Cardiac septum (tissue), 1 donor: ENCODE measurements at regions not wholly inside any gene's neighbourhood (a gene's known extent, or its start where the extent isn't known, plus 50 kb on each side); places are given as distances from the start of the nearest gene placed in this dataset.

Experiments used
- DNase-seq: peaks from one replicate; pipeline ENCODE4 v3.0.0-alpha.2; 2020; ENCODE audit warnings: low spot score
- intact Hi-C: fragments of 100-400 bp; cut with DNase I; formaldehyde crosslinking; loops from one replicate; pipeline ENCODE4 v1.14.0; 2022
- donor health status: DM: no; HTN: no; CAD: no.

DNA sequence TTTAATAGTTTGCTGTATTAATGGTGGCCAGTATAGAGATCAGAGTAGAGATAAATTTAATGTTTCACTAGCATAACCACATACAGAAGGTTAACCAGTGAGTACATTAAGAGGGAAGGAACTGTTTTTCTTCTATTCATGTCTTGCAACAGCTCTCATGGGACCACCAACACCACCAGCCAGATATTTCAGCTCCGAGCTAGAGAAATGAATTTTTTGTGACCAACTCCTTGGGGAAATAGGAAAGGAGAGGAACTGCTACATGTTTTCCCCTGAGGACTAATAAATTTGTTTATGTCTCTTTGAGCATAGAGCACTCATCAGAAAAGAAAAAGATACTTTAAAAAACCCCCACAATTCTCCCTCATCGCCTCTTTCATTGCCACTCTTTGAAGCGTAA, 247.5 kb downstream of the MBNL1 start:
- intact Hi-C loops: no loop called here
- DNase-seq: no peak

DNA sequence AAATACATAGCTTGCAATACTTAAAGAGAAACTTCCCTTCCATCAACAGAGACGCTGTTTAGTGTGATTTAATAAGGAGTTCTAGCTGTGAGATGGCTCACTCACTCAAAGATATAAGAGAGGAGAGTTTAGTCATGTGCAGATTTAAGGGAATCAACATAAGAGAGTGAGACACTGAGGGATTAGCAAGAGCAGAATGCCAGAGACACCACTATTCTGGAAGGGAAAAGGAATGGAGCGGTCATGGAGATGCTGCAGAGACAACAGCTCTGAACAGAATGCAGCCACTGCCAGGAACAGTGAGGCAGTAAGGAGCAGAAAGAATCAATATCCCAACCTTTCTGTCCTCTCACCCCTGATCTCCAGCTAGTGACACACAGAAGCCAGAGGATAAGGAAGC, 248.8 kb downstream of the MBNL1 start:
- no peak for DNase-seq
- intact Hi-C loops: no loop called here

DNA sequence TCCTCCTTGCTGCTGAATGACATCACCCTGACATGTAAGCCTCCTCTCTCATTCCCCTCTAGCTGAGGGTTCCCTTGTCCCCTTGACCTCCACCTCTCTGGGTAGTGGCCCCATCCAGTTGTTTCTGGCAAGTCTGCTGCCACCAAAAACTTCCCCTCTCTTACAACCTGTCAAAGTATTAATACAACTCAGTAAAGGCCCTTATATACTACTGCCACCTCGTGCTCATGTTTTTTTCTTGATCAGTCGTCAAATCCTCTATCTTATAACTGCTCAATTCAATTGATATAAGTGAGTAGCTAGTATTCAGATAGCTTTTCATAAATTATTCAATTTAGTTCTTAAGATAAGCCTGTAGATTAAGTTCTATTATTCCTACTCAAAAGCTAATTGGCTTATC, 249.6 kb downstream of the MBNL1 start:
- intact Hi-C loops: no loop called here

DNA sequence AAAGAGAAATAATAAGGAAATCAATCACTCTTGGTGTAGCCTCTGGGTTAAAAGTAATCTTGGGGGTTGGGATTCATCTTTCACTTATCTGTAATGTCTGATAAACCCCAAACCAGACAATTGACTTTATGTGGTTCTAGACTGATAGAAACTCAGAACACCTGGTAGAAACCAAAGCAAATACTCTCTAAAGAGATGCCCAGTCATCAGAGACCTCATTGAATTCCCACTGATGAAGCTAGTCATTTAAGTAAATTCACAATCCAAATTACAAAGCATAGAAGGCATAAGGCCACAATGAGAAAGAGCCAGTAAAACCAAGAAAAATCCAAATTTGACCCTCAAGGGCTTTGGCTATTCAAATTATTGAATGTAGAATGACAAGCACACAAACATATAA, 250.6 kb downstream of the MBNL1 start:
- DNase-seq: no peak
- intact Hi-C loops: no loop called here

More for the DNA sequence above, 249.6 kb downstream of the MBNL1 start:
- no peak for DNase-seq

DNA sequence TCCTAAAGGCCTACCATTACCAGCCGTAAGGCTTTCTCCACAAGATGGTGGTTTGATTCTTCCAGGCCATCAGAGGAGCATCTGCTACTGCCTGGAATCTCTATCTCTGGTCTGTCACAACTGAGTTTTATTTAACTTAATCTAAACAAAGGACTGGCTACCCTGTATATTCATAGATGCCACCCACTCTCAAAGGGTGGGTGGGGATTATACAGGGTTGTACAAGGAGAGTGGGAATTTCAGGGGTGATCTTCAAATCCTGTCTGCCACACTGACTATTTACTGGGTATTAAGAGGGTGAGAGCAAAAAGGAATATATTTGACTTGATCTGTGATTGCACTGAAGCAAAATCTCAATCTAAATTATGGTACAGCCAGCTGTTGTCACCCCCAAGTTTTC, 253.3 kb downstream of the MBNL1 start:
- DNase-seq: no peak
- intact Hi-C loops: loop anchor here (5.0 kb wide), 1 partner anchor 50 kb away; no protein-coding TSS in a partner anchor

DNA sequence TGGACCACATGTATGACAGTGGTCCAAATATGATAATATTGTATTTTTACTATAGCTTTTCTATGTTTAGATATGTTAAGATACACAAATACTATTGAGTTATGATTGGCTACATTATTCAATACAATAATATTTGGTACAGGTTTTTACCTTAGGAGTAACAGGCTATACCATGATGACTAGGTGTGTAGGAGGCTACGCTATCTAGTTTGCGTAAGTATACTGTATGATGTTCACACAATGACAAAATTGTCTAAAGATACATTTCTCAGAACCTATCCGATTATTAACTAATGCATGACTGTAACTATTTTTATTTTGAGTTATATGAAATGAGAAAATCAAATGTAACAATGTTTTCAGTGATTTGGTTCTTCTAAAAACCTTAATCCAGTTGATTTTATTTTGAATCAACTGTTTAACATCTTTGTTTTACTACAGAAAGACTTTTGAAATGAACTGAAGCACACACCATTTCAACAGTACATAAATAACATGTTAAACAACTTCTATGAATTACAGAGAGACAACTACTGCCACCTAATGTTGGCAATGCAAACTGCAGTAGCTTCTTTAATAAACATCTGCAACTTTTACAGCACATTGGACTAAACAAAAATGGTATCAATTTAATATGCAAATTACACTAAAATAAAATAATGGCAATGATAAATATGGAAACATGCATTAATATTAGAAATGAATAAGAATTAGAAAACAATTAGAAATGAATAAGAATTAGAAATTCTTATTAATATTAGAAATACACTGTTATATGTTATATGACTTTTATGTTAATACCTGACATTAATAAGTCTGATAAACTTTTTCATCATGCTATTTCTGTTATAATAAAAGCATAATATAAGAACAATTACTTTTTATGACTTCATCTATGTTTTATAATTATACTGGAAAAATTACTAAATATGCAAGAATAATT, 255.7 kb downstream of the MBNL1 start:
- DNase-seq: no peak
- intact Hi-C loops: loop anchor here (5.0 kb wide), 1 partner anchor 52 kb away; no protein-coding TSS in a partner anchor

DNA sequence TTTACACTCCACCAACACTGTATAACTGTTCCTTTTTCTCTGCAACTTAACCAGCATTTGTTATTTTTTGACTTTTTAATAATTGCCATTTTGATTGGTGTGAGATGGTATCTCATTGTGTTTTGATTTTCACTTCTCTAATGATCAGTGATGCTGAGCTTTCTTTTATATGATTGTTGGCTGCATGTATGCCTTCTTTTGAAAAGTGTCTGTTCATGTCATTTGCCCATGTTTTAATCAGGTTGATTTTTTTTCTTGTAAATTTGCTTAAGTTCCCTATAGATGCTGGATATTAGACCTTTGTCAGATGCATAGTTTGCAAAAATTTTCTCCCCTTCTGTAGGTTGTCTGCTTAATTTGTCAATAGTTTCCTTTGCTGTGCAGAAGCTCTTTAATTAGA, 263.0 kb downstream of the MBNL1 start:
- no peak for DNase-seq
- intact Hi-C loops: no loop called here

DNA sequence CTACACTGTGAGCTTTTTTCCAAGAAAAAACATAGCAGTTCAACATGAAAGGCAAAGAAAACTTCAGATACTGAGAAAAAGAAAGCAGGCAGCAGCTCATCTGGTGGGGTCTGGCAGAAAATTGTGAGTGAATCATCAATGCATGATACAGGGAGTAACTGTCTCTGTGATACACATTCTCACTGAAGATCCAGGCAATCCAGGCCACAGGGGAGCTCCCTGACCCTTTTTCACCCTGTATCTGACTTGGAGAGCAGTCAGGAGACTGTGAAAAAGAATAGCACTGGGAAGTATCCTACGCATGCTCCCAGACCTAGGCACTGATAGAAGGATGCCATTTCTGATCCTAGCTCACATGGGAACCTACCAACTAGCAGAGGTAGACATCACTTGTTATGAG, 269.8 kb downstream of the MBNL1 start:
- no peak for DNase-seq
- intact Hi-C loops: no loop called here

DNA sequence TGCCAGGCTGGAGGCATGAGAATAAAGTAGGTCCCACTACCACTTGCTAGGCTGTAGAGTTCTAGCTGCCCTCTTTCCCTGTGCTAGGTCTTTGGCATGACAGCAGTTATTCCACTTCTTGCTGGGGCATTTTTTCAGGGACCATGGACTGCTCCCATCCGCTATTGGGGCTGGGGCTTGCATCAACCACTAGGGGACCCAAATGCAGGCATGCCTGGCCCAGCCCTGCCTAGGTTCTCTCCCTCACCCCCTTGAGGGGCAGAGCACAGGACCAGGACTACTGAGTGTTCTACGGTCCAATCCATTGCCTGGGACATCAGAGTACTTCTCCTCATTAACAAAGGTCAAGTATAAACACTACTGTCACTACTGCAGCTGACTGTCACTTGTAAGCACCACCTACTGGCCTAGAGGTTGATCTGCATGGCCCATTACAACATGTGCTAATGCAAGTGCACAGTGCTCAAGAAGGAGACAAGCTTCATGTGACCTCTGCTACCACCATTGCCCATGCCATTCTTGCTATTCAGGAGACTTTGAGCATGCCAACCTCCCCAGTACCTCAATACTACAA, 270.5 kb downstream of the MBNL1 start:
- intact Hi-C loops: no loop called here

DNA sequence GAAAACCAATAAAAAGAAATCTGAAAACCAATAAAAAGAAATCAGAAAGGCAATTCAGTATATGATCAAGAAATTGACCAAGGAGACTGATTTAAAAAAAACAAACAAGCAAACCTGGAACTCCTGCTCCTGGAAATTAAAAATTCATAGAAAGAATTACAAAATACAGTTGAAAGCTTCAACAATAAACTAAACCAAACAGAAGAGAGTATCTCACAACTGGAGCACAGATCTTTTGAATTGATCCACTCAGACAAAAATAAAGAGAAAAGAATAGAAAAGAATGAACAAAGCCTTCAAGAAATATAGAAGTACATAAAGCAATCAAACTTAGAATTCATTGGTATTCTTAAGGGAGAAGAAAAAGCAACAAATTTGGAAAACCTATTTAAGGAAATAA, 271.4 kb downstream of the MBNL1 start:
- intact Hi-C loops: no loop called here
- no peak for DNase-seq

More for the DNA sequence above, 270.5 kb downstream of the MBNL1 start:
- DNase-seq: no peak

DNA sequence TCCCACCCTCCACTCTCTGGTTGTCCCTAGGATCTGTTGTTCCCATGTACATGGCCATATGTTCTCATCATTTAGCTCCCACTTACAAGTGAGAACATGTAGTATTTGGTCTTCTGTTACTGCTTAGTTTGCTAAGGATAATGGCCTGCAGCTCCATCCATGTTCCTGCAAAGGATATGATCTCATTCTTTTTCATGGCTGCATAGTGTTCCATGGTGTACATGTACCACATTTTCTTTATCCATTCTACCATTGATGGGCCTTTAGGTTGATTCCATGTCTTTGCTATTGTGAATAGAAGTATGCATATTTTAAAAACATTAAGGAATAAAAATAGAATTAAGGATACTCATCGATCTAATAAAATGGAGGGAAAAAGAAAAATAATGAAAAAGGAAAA, 278.4 kb downstream of the MBNL1 start:
- intact Hi-C loops: no loop called here
- no peak for DNase-seq

DNA sequence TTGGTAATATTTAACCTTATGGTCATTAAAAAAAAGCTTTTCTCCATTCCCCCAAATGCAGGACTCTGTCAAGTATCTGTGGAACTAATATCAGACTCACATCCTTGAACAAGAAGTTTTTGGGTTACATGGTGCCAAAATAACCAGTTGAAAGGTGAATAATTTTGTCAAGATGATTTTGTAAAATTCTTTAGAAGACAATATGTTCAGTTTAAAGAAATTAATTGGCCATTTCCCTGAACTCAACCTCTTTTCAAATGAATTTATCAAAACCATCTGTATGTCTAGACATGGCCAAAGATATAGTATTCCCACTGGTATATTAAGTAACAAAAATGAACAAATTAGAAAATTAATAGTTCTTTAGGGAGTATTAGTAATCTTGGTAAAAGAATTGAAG, 280.5 kb downstream of the MBNL1 start:
- intact Hi-C loops: no loop called here
- no peak for DNase-seq

DNA sequence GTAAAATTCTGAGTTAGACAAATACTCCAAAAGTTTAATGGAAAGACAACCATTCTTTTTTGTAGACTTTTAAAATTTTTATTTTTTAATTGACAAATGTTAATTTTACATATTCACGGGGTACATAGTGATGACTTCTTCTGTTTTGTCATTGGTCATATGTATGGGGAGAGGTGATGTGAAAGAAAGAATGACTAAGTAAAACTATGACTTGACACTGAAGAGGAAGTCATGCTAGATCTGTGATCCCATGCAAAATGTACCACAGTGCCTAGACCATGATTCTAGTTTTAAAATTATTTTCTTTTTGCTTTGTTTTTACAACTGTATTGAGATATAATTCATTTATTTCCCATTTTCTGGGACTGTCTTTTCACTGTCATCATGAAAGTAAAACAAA, 281.6 kb downstream of the MBNL1 start:
- intact Hi-C loops: no loop called here
- no peak for DNase-seq

DNA sequence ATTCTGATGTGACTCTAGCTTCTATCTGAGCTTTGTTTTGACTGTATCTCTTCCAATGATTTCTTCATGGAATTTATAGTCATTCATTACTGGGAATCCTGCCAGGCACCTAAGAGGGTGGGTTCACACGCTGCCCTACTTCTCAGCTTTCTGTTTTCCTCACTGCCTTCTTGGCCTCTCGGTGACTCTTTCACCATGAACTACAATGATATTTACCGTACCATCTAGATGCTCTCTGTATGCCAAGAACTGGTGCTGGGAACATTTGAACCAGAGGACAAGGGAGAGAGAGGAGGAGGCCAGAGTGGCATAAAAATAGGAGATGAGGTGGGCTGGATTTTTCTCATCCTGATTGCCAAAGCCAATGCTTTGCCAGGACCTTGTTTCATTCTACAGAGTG, 280.0 kb upstream of the P2RY1 start:
- intact Hi-C loops: no loop called here
- DNase-seq: no peak

DNA sequence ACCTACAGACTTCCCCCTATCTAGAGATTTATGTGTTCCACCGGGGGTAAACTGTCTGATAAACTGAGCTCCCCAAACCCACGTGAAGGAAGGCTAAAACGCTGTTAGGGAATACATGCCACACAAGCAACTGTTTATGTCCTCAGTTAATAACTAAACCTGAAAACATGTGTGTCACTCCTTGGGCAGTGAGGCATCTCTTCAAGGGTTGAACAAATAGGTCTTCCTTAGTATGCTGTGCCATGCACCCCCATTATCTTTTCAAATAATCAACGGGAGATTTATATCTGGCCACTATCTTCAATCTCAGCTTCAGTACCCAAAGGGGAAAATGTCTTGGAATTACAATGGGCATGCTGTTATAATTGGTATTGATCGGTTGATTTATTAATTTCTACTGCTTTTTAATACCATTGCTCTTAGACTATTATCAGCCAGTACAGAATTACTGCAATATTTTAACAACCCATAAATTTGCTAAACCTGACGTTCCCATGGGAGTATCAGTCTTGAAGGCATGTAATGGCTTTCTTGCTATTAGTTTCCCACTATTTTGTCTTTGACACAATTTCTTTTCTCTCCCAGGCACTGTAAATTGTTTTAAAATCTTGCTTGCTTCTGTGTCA, 279.2 kb upstream of the P2RY1 start:
- DNase-seq: no peak
- intact Hi-C loops: no loop called here

DNA sequence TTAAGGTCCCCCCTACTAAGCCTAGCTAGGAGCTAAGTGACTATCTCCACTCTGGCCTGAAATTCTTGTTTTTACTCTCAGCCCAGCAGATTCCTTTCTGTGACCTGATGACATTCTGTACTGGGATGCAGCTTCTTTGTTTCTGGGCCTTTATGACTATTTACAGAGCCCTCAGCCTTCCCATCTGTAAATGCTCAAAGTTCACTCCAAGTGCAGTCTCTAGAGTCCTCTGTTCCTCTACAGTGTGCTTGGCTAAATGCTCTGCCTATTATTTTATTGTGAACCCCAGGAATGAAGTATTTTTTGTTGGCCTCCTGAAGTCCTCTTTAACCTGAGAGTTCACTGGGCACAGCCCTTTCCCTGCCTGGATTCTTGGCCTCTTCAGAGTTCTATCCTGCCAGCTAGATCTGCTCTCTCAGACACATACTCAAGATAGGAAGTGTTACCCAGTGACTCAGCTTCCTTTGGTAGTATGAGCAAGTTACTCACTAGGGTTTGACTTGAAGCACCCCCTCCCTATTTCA, 278.1 kb upstream of the P2RY1 start:
- intact Hi-C loops: no loop called here
- no peak for DNase-seq

DNA sequence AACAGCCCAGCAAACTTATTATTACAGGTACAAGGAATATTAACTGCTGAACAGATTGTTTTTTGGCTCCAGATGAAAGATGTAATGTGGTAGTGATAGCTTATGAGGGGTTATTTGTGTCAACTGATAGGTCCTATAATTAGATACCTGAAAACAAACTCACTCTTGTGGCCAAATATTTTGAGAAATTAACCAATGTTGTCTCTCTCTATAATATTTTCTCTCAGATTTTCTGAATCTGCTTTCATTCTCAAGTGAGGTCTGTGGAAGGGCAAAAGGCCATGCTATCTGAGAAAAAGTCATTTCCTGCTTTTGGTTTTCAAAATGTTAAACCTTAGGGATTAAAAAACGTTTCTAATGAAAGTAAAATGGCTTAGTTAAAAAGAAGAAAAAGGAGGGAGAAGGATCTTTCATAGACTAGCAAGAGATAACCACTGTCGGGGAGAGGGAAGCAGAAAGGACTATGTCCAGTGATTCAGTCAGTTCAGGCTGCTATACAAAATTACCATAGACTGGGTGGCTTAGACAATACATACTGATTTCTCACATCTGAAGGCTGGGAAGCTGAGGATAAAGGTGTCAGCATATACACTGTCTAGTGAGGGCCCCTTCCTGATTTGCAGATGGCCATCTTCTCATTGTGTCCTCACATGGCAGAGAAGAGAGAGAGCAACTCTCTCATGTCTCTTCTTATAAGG, 277.5 kb upstream of the P2RY1 start:
- intact Hi-C loops: no loop called here
- DNase-seq: no peak

DNA sequence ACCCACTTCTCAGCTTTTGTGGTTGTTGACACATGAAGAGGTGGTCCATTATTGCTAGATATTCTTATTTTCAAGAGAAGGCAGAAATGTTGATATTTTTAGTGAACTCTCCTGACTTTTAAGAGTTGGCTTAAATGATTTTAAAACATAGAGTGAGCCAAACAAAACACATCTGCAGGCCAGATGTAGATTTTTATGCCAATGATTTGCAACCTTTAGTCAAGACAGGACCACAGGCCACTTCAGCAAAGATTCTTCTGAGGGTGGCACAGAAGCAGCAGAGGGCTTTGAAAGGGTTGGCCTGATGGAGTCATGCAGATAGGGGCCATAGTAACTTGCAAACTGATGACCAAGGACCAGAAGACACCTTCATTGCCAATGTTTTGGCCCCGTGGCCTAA, 276.5 kb upstream of the P2RY1 start:
- DNase-seq: no peak
- intact Hi-C loops: no loop called here

DNA sequence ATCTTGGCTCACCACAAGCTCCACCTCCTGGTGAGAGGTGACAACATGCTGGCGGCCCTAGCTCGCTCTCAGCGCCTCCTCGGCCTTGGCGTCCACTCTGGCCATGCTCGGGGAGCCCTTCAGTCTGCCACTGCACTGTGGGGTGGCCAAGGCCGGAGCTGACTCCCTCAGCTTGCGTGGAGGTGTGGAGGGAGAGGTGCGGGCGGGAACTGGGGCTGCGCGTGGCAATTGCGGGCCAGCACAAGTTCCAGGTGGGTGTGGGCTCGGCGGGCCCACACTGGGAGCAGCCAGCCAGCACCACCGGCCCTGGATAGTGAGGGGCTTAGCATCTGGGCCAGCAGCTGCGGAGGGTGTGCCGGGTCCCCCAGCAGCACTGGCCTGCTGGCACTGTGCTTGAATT, 275.7 kb upstream of the P2RY1 start:
- intact Hi-C loops: no loop called here
- DNase-seq: no peak

DNA sequence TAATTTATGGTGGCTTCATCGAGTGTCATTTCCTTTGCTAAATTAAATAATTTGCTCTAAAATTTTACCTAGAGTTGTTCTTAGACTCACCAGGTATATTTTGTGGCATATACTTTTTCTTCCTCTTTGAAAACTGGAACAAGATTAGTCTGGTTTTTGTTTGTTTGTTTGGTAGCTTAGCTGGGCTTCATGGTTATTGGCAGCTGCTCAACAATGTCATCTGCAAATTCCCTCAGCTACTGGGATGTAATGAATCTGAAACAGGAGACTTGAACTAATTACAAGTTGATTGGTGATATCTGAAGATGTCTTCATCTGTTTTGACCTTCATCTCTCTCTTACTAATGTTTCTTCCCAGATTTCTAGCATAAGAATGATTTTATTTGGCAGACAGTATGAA, 270.5 kb upstream of the P2RY1 start:
- intact Hi-C loops: no loop called here
- no peak for DNase-seq
